A549 (cell line): ENCODE measurements at regions not wholly inside any gene's neighbourhood (a gene's known extent, or its start where the extent isn't known, plus 50 kb on each side); places are given as distances from the start of the nearest gene placed in this dataset.

Experiments used
- ATAC-seq, 2 experiments: fragments of 200-7000 bp in 1 of 2; fragments of >200 bp in 1 of 2; cut with Nextera tagmentation in 1 of 2; cut with Tn5 transposase in 1 of 2; 3 replicates each; pipeline versions ENCODE4 v1.8.0 to v1.9.1; 2018 to 2020; ENCODE audit warnings: mild to moderate bottlenecking in 1 of 2, moderate library complexity in 1 of 2
- CTCF ChIA-PET: fragments of 300-600 bp; sonication (Branson Sonifier 250); formaldehyde crosslinking; extraction: SDS; loops from one replicate; lab custom pipeline; 2021; ENCODE audit warnings: antibody characterized with exemption, inconsistent platforms; lab: Yijun Ruan, JAX
- POLR2A ChIA-PET: fragments of 350-600 bp; formaldehyde crosslinking; extraction: SDS; loops from one replicate; lab custom pipeline; 2021; ENCODE audit warnings: antibody characterized with exemption, inconsistent platforms; lab: Yijun Ruan, JAX
- DNase-seq, 2 experiments: peaks; one replicate each; pipeline versions ENCODE4 v3.0.0 to v3.0.0-alpha.2; 2011 to 2016; ENCODE audit warnings: low read depth in 1 of 2, low spot score in 1 of 2
- FAIRE-seq: peaks from 2 replicates; lab custom pipeline; 2011; peaks lifted over from hg19 to GRCh38; lab: Jason Lieb, UNC
- H3K27ac ChIP-seq, 2 experiments: fragments of >200 bp; sonication (Bioruptor Twin); formaldehyde crosslinking; 3 replicates each; pipeline ENCODE4 v1.5.1; 2016 to 2017
- H3K4me1 ChIP-seq: fragments of >200 bp; sonication (Bioruptor Twin); formaldehyde crosslinking; 3 replicates; pipeline ENCODE4 v1.6.1; 2016
- H3K4me2 ChIP-seq: fragments of >200 bp; sonication (Bioruptor Twin); formaldehyde crosslinking; 3 replicates; pipeline ENCODE4 v1.6.1; 2016
- H3K4me3 ChIP-seq: fragments of >200 bp; sonication (Bioruptor Twin); formaldehyde crosslinking; 3 replicates; pipeline ENCODE4 v1.5.1; 2016
- H3K9me3 ChIP-seq: fragments of >200 bp; sonication (Bioruptor Twin); formaldehyde crosslinking; 3 replicates; pipeline ENCODE4 v1.6.1; 2016
- ATOH8 ChIP-seq: fragments of 250-450 bp; sonication (Bioruptor Pico); IDR thresholded peaks from 2 replicates; pipeline ENCODE4 v1.5.0; 2020; ENCODE audit warnings: low read depth, mild to moderate bottlenecking, moderate library complexity
- BHLHE40 ChIP-seq: IDR thresholded peaks from 2 replicates; pipeline ENCODE4 v1.6.1; 2012; ENCODE audit warnings: low read depth, low read length, inconsistent platforms
- E2F6 ChIP-seq: IDR thresholded peaks from 2 replicates; pipeline ENCODE4 v1.6.1; 2012; ENCODE audit warnings: low read depth, borderline replicate concordance
- EP300 ChIP-seq, 2 experiments: fragments of >200 bp; sonication (Bioruptor Twin); formaldehyde crosslinking; IDR thresholded peaks; 2 replicates in 1 of 2; 3 replicates in 1 of 2; pipeline ENCODE4 v1.6.1; 2016 to 2017
- ESRRA ChIP-seq: fragments of 150-350 bp; IDR thresholded peaks from 2 replicates; pipeline ENCODE4 v1.6.1; 2014; ENCODE audit warnings: mild to moderate bottlenecking, low read length, borderline replicate concordance
- FOSB ChIP-seq: fragments of 250-450 bp; sonication (Bioruptor Pico); IDR thresholded peaks from 2 replicates; pipeline ENCODE4 v1.5.0; 2020; ENCODE audit warnings: mild to moderate bottlenecking, moderate library complexity
- GATA3 ChIP-seq: IDR thresholded peaks from 2 replicates; pipeline ENCODE4 v1.6.1; 2012; ENCODE audit warnings: borderline replicate concordance
- HDAC2 ChIP-seq: fragments of 200-600 bp; sonication (generic); IDR thresholded peaks from 2 replicates; pipeline ENCODE4 v1.6.1; 2016
- HOXB13 ChIP-seq: fragments of 250-450 bp; sonication (Bioruptor Pico); IDR thresholded peaks from 2 replicates; pipeline ENCODE4 v1.5.0; 2020; ENCODE audit warnings: low read depth, mild to moderate bottlenecking, moderate library complexity
- KDM5A ChIP-seq: fragments of 200-600 bp; sonication (generic); IDR thresholded peaks from 2 replicates; pipeline ENCODE4 v1.6.1; 2016; ENCODE audit warnings: antibody characterized with exemption, mild to moderate bottlenecking
- MAFK ChIP-seq: fragments of 450-650 bp; IDR thresholded peaks from 2 replicates; pipeline ENCODE4 v1.6.1; 2014; ENCODE audit not compliant: partially characterized antibody
- MAZ ChIP-seq: fragments of 150-350 bp; IDR thresholded peaks from 2 replicates; pipeline ENCODE4 v1.6.1; 2014; ENCODE audit warnings: antibody characterized with exemption, low read depth, low read length, borderline replicate concordance
- NFE2L2 ChIP-seq: fragments of 150-350 bp; conservative IDR thresholded peaks from 2 replicates; pipeline ENCODE4 v1.6.1; 2014; ENCODE audit warnings: low read length
- NPAS2 ChIP-seq: fragments of 250-450 bp; sonication (Bioruptor Pico); IDR thresholded peaks from 2 replicates; pipeline ENCODE4 v1.8.0; 2022; ENCODE audit warnings: mild to moderate bottlenecking, moderate library complexity, borderline replicate concordance
- PBX3 ChIP-seq: IDR thresholded peaks from 2 replicates; pipeline ENCODE4 v1.6.1; 2012
- POLR2A ChIP-seq: IDR thresholded peaks from 2 replicates; pipeline ENCODE4 v1.6.1; 2012; ENCODE audit warnings: mild to moderate bottlenecking, low read length
- POLR2AphosphoS2 ChIP-seq: conservative IDR thresholded peaks from 2 replicates; pipeline ENCODE4 v1.6.1; 2012; ENCODE audit warnings: low read length, improper control_type of control experiment, inconsistent platforms
- RAD21 ChIP-seq, 2 experiments: fragments of >200 bp in 1 of 2; sonication (Bioruptor Twin) in 1 of 2; formaldehyde crosslinking in 1 of 2; IDR thresholded peaks in 1 of 2; conservative IDR thresholded peaks in 1 of 2; 2 replicates in 1 of 2; 3 replicates in 1 of 2; pipeline ENCODE4 v1.6.1; 2012 to 2018; ENCODE audit warnings: inconsistent platforms in 1 of 2
- RCOR1 ChIP-seq: fragments of 150-350 bp; IDR thresholded peaks from 2 replicates; pipeline ENCODE4 v1.6.1; 2014; ENCODE audit warnings: antibody characterized with exemption, low read length, low read depth
- REST ChIP-seq: fragments of 200-600 bp; sonication (generic); IDR thresholded peaks from 2 replicates; pipeline ENCODE4 v1.6.1; 2016; ENCODE audit warnings: antibody characterized with exemption, mild to moderate bottlenecking, moderate library complexity
- SREBF2 ChIP-seq: fragments of 450-650 bp; IDR thresholded peaks from 2 replicates; pipeline ENCODE4 v1.6.1; 2014; ENCODE audit warnings: mild to moderate bottlenecking, moderate library complexity
- ZC3H11A ChIP-seq: fragments of 450-650 bp; IDR thresholded peaks from 2 replicates; pipeline ENCODE4 v1.6.1; 2014; ENCODE audit warnings: antibody characterized with exemption, mild to moderate bottlenecking
- ZSCAN20 ChIP-seq: fragments of 250-450 bp; sonication (Bioruptor Pico); IDR thresholded peaks from 2 replicates; pipeline ENCODE4 v1.8.0; 2022; ENCODE audit warnings: mild to moderate bottlenecking, moderate library complexity
- WGBS: methylation state at CpG from one replicate; pipeline ENCODE4 v1.1.6; 2017; ENCODE audit errors: missing lambda C conversion rate; 5-methylcytosine and 5-hydroxymethylcytosine counted together

- CTCF ChIA-PET = no interaction called here
- H3K4me1 ChIP-seq = peaks cover 18% of the 10 kb centered on the region
- WGBS = 71% methylated on average over 8 of the region's 8 CpGs
- no peaks in the 10 kb centered on the region for H3K9me3 ChIP-seq
- no peak overlapping the region for H3K27ac ChIP-seq
- DNase-seq (no peak), FAIRE-seq (no peak)
- POLR2A ChIA-PET = no interaction called here
- H3K4me3 ChIP-seq = no peak overlapping the region
- TF ChIP-seq REST (no peak), MAZ (no peak), POLR2A (no peak), KDM5A (no peak), POLR2AphosphoS2 (no peak), GATA3 (no peak), HDAC2 (no peak), PBX3 (no peak), SREBF2 (no peak)
- TF ChIP-seq, all 56 proteins: peak for 0
- no peak for ATAC-seq
- no peak overlapping the region for H3K4me2 ChIP-seq
These were observed 323.9 kb downstream of the BCL11B start for GRCh38 chr14:98947911-98948595.

- Histone ChIP-seq H3K4me1 (peaks cover 26% of the 10 kb centered on the region), H3K9me3 (no peaks in the 10 kb centered on the region), H3K4me3 (no peak overlapping the region), H3K4me2 (no peak overlapping the region), H3K27ac (no peak overlapping the region)
- ChIA-PET CTCF (no interaction called here), POLR2A (no interaction called here)
- TF ChIP-seq EP300 (IDR thresholded peaks at IDR 0.05) = no peak
- TF ChIP-seq PBX3 = no peak
- TF ChIP-seq FOSB (CRISPR knock-in tag) = no peak
- TF ChIP-seq ZC3H11A = no peak
- TF ChIP-seq NFE2L2 = no peak
- no peak for TF ChIP-seq ZSCAN20 (CRISPR knock-in tag)
- no peak for TF ChIP-seq HOXB13 (CRISPR knock-in tag)
- no peak for TF ChIP-seq BHLHE40
- no peak for TF ChIP-seq RCOR1
- TF ChIP-seq NPAS2 = no peak
- no peak for TF ChIP-seq KDM5A
- no peak for TF ChIP-seq POLR2A
- no peak for TF ChIP-seq ESRRA
- TF ChIP-seq MAFK = no peak
- no peak for TF ChIP-seq E2F6
- TF ChIP-seq ATOH8 (CRISPR knock-in tag) = no peak
- TF ChIP-seq RAD21 (conservative IDR thresholded peaks at IDR 0.05 in 1 of 2, IDR thresholded peaks at IDR 0.05 in 1 of 2) = no peak
- no peak for FAIRE-seq
- 37% methylated on average over 2 of the region's 2 CpGs for WGBS
- DNase-seq = no peak
- ATAC-seq = no peak
These were observed 322.9 kb downstream of the BCL11B start for GRCh38 chr14:98949051-98949450.
